Adrenal gland (tissue), 9 donors: ENCODE measurements at regions not wholly inside any gene's neighbourhood (a gene's known extent, or its start where the extent isn't known, plus 50 kb on each side); places are given as distances from the start of the nearest gene placed in this dataset.

Source experiments
- DNase-seq, 7 donors: peaks; one replicate each; pipeline ENCODE4 v3.0.0-alpha.2; 2019 to 2020
- H3K27ac ChIP-seq, 5 donors: fragments of 200-600 bp; sonication (generic) in 4 of 5; 1 replicate in 3 of 5; 2 replicates in 2 of 5; pipeline versions ENCODE4 v1.5.1 to v1.8.0; 2016 to 2020; ENCODE audit warnings: mild to moderate bottlenecking in 1 of 5
- H3K27me3 ChIP-seq: fragments of 200-600 bp; 2 replicates; pipeline ENCODE4 v1.8.0; 2021
- H3K36me3 ChIP-seq, 2 donors: fragments of 200-600 bp; replicated peaks in 1 of 2; 1 replicate in 1 of 2; 2 replicates in 1 of 2; pipeline versions ENCODE4 v1.5.1 to v1.8.0; 2018 to 2022
- H3K4me1 ChIP-seq, 2 donors: fragments of 200-600 bp; replicated peaks in 1 of 2; 1 replicate in 1 of 2; 2 replicates in 1 of 2; pipeline versions ENCODE4 v1.5.1 to v1.8.0; 2018 to 2021
- H3K4me3 ChIP-seq, 4 donors: fragments of 200-600 bp; sonication (generic) in 3 of 4; one replicate each; pipeline ENCODE4 v1.5.1; 2016 to 2018
- H3K9me3 ChIP-seq, 3 donors: fragments of 200-600 bp; sonication (generic) in 1 of 3; replicated peaks in 1 of 3; 1 replicate in 2 of 3; 2 replicates in 1 of 3; pipeline versions ENCODE4 v1.5.1 to v1.8.0; 2016 to 2021
- POLR2A ChIP-seq, 2 donors: fragments of 450-650 bp; IDR thresholded peaks; one replicate each; pipeline ENCODE4 v1.6.1; 2017; ENCODE audit warnings: antibody characterized with exemption in 2 of 2, mild to moderate bottlenecking in 2 of 2, moderate library complexity in 1 of 2
- WGBS, 4 donors: extraction: QIAGEN DNeasy Blood & Tissue Kit in 2 of 4; methylation state at CpG; one replicate each; pipeline versions ENCODE4 v1.1.5 to v1.1.7; 2013 to 2017; 5-methylcytosine and 5-hydroxymethylcytosine counted together
- intact Hi-C, 2 donors: fragments of 100-400 bp; cut with DNase I; formaldehyde crosslinking; loops; one replicate each; pipeline versions ENCODE4 v1.14.1 to v1.15.0; 2022 to 2023
- TF ChIP-seq, protein P1 (sequence below), 6 experiments: fragments of 450-650 bp in 4 of 6; fragments of 200-600 bp in 2 of 6; sonication (generic) in 1 of 6; IDR thresholded peaks; 1 replicate in 5 of 6; 2 replicates in 1 of 6; pipeline versions ENCODE4 v1.5.1 to v1.8.0; 2016 to 2021; ENCODE audit warnings: antibody characterized with exemption in 6 of 6, mild to moderate bottlenecking in 2 of 6, moderate library complexity in 1 of 6
- donor health status: healthy with polysubstance abuse.
- donor health status: Bipolar disorder and iron deficiency.
- donor health status: DM: yes; HTN: yes; CAD: no.
- donor health status: DM: no; HTN: no; CAD: no.
- donor health status: DM: no; HTN: no; CAD: no.

DNA sequence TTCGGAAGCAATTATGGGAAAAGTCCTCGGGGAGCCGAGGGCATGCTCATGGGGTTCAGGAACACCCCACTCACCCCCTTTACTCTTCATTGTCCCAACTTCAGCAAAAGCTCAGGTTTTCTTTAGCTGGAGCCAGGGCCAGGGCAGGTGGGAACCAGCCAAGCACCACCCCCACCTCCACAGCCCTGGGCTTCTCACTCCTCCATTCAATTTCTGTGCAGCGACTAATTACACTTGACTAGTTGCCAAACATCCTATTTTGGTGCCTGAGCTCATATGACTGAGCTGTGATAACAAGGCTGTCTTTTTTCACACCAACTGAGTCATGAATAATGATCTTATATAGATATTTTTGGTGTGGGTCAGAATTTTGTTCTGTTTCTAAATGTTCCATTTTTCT is 257.2 kb upstream of the AJAP1 start:
- H3K27ac ChIP-seq = no peak overlapping the region
- 67 to 73% (median 71%) methylated on average over 4 of the region's 4 CpGs for WGBS, 4 donors
- H3K27me3 ChIP-seq = no peaks in the 10 kb centered on the region
- intact Hi-C loops = no loop called here
- no peaks in the 10 kb centered on the region for H3K36me3 ChIP-seq
- H3K9me3 ChIP-seq = peaks cover 0 to 6% (median 0%) of the 10 kb centered on the region in 3 donors
- no peak for TF ChIP-seq POLR2A (IDR thresholded peaks at IDR 0.05)
- TF ChIP-seq, protein P1, sequence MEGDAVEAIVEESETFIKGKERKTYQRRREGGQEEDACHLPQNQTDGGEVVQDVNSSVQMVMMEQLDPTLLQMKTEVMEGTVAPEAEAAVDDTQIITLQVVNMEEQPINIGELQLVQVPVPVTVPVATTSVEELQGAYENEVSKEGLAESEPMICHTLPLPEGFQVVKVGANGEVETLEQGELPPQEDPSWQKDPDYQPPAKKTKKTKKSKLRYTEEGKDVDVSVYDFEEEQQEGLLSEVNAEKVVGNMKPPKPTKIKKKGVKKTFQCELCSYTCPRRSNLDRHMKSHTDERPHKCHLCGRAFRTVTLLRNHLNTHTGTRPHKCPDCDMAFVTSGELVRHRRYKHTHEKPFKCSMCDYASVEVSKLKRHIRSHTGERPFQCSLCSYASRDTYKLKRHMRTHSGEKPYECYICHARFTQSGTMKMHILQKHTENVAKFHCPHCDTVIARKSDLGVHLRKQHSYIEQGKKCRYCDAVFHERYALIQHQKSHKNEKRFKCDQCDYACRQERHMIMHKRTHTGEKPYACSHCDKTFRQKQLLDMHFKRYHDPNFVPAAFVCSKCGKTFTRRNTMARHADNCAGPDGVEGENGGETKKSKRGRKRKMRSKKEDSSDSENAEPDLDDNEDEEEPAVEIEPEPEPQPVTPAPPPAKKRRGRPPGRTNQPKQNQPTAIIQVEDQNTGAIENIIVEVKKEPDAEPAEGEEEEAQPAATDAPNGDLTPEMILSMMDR (IDR thresholded peaks at IDR 0.05) = no peak
- H3K4me1 ChIP-seq = no peaks in the 10 kb centered on the region
- no peak overlapping the region for H3K4me3 ChIP-seq
- DNase-seq = no peak

DNA sequence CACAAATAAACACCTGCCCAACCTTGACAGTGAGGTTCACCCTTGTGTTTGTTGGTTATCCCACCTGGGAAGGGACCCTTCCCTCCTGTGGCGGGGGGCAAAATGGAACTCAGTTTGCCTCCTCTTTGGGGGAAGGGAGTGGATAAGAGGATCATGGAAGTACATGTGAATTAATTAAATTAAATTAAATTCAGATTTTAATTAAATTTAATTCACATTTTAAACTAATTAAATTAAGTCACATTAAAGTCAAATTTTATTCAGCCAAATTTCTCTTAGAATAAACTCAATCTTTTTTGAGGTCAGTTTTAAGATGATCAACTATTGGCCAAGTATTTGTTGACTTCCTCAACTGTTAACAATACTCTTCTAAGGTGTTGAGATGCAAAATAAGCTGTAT is 252.4 kb upstream of the AJAP1 start:
- Histone ChIP-seq H3K4me1 (no peaks in the 10 kb centered on the region), H3K27ac (no peak overlapping the region), H3K27me3 (no peaks in the 10 kb centered on the region), H3K4me3 (no peak overlapping the region), H3K9me3 (no peaks in the 10 kb centered on the region), H3K36me3 (no peaks in the 10 kb centered on the region)
- 65 to 79% (median 74%) methylated on average over 1 of the region's 1 CpG for WGBS, 4 donors
- no peak for DNase-seq
- no peak for TF ChIP-seq POLR2A (IDR thresholded peaks at IDR 0.05)
- TF ChIP-seq, protein P1 (IDR thresholded peaks at IDR 0.05) = no peak
- intact Hi-C loops = no loop called here

DNA sequence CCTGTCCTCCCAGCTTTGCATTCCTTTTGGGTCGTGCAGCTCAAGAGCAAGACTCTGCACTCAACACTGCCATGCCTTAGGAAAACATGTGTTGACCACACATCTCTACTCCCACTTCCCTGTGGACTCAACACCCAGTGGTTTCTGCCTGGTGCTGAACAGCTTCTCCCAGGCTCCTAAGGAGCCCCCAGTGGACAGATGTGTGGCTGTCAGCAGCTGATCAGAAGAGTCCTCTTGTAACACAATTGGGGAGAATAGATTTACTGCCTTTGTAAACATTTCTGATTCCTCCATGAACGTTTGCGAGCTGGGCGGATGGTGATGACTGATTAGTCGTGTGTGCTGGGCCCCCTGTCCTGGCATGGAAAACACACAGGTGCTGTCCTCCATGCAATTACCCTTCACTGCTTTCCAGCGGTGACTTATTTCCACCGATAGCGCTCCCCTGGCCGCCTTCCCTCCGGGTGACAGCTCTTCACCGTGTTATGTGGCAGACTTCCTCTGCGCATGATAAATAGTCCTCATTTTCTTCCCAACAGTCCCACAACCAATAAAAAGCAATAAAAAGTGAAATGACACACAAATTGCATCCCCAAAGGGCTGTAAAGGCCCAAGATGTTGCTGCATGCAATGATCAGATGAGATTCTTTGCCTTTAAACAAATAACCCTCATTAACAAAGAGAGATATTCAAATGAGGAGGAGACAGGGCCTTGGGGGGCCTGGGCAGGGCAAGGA is 249.4 kb upstream of the AJAP1 start:
- DNase-seq = no peak
- H3K4me3 ChIP-seq = no peak overlapping the region
- H3K36me3 ChIP-seq = no peaks in the 10 kb centered on the region
- no peaks in the 10 kb centered on the region for H3K9me3 ChIP-seq
- H3K27me3 ChIP-seq = no peaks in the 10 kb centered on the region
- no peak overlapping the region for H3K27ac ChIP-seq
- no peak for TF ChIP-seq POLR2A (IDR thresholded peaks at IDR 0.05)
- TF ChIP-seq, protein P1 (IDR thresholded peaks at IDR 0.05) = no peak
- WGBS, 4 donors = 46 to 59% (median 58%) methylated on average over 11 to 12 of the region's 12 CpGs
- intact Hi-C loops = no loop called here
- no peaks in the 10 kb centered on the region for H3K4me1 ChIP-seq

DNA sequence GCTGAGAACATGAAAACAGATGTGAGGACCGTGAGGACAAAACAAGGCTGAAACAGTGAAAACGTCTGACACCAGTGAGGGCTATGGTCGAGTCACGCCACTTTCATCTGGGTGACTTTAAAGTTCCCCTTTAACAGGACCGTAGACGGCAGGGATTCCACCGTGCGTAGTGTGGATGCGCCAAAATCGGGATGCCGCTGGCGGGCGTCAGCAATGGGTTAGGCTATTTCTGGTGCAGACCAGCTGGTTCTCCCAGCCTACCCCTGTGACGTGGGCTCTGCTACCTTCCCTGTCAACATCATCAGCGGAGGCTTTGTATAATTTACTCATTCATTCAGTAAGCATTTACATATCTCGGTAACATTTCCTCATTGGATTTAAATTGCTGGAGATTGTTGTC is 246.6 kb upstream of the AJAP1 start:
- Histone ChIP-seq H3K4me1 (no peaks in the 10 kb centered on the region), H3K36me3 (no peaks in the 10 kb centered on the region), H3K27ac (no peak overlapping the region), H3K9me3 (no peaks in the 10 kb centered on the region), H3K4me3 (no peak overlapping the region), H3K27me3 (no peaks in the 10 kb centered on the region)
- DNase-seq = no peak
- no peak for TF ChIP-seq POLR2A (IDR thresholded peaks at IDR 0.05)
- TF ChIP-seq, protein P1 (IDR thresholded peaks at IDR 0.05) = no peak
- 81 to 86% (median 82%) methylated on average over 16 of the region's 16 CpGs for WGBS, 4 donors
- intact Hi-C loops = no loop called here
